Suprapubic skin (tissue), 4 donors: ENCODE measurements at regions not wholly inside any gene's neighbourhood (a gene's known extent, or its start where the extent isn't known, plus 50 kb on each side); places are given as distances from the start of the nearest gene placed in this dataset.

ENCODE experiments used
- DNase-seq, 2 donors: peaks; one replicate each; pipeline ENCODE4 v3.0.0-alpha.2; 2019; ENCODE audit warnings: low spot score in 2 of 2
- H3K27ac ChIP-seq: fragments of 200-600 bp; sonication (generic); one replicate; pipeline ENCODE4 v1.5.1; 2019
- H3K27me3 ChIP-seq: fragments of 200-600 bp; sonication (generic); one replicate; pipeline ENCODE4 v1.5.1; 2019
- H3K36me3 ChIP-seq: fragments of 200-600 bp; sonication (generic); one replicate; pipeline ENCODE4 v1.5.1; 2019
- H3K4me1 ChIP-seq: fragments of 200-600 bp; sonication (generic); one replicate; pipeline ENCODE4 v1.5.1; 2019
- H3K4me3 ChIP-seq: fragments of 200-600 bp; sonication (generic); one replicate; pipeline ENCODE4 v1.5.1; 2019; ENCODE audit warnings: mild to moderate bottlenecking
- H3K9me3 ChIP-seq: fragments of 200-600 bp; sonication (generic); one replicate; pipeline ENCODE4 v1.5.1; 2019
- EP300 ChIP-seq: sonication (generic); formaldehyde crosslinking; IDR thresholded peaks from one replicate; pipeline ENCODE4 v1.6.1; 2017; ENCODE audit warnings: antibody characterized with exemption
- POLR2A ChIP-seq, 2 donors: fragments of 450-650 bp; IDR thresholded peaks; one replicate each; pipeline ENCODE4 v1.6.1; 2017; ENCODE audit warnings: antibody characterized with exemption in 2 of 2, mild to moderate bottlenecking in 2 of 2, moderate library complexity in 2 of 2
- POLR2AphosphoS5 ChIP-seq, 3 donors: sonication (generic); formaldehyde crosslinking; IDR thresholded peaks; one replicate each; pipeline ENCODE4 v1.6.1; 2017; ENCODE audit warnings: antibody characterized with exemption in 3 of 3
- WGBS: methylation state at CpG from one replicate; pipeline ENCODE4 v1.1.5; 2018; 5-methylcytosine and 5-hydroxymethylcytosine counted together
- TF ChIP-seq, protein P1 (sequence below), 2 donors: fragments of 200-600 bp in 1 of 2; fragments of 450-650 bp in 1 of 2; sonication (generic) in 1 of 2; IDR thresholded peaks; one replicate each; pipeline ENCODE4 v1.5.1; 2016 to 2019; ENCODE audit warnings: antibody characterized with exemption in 2 of 2, mild to moderate bottlenecking in 1 of 2, moderate library complexity in 1 of 2

DNA sequence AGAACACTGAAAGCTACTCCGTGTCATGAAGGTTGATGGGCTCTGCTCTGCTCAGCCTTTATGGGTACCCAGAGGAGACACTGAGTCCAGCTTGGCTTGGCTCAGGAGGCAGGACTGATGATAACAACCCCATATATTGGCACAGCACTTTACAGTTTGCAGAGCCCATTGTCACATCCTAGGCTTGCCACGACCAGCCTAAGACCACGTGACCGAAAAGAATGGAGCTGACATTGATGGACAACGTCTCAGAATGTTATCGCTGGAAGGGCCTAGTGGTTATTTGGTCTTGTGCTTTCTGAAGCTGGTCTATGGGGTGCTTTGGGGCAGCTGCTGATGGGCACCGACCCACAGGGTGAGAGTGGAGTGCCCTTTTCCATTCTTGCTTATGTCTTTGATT, 72.9 kb upstream of the RUNX3 start:
- 74% methylated on average over 6 of the region's 7 CpGs for WGBS
- Histone ChIP-seq H3K4me3 (no peak overlapping the region), H3K9me3 (no peaks in the 10 kb centered on the region), H3K4me1 (peaks cover 10% of the 10 kb centered on the region), H3K36me3 (no peaks in the 10 kb centered on the region), H3K27me3 (peaks cover 16% of the 10 kb centered on the region), H3K27ac (no peak overlapping the region)
- DNase-seq = no peak
- TF ChIP-seq EP300 = no peak
- TF ChIP-seq POLR2A (IDR thresholded peaks at IDR 0.05) = no peak
- TF ChIP-seq, protein P1, sequence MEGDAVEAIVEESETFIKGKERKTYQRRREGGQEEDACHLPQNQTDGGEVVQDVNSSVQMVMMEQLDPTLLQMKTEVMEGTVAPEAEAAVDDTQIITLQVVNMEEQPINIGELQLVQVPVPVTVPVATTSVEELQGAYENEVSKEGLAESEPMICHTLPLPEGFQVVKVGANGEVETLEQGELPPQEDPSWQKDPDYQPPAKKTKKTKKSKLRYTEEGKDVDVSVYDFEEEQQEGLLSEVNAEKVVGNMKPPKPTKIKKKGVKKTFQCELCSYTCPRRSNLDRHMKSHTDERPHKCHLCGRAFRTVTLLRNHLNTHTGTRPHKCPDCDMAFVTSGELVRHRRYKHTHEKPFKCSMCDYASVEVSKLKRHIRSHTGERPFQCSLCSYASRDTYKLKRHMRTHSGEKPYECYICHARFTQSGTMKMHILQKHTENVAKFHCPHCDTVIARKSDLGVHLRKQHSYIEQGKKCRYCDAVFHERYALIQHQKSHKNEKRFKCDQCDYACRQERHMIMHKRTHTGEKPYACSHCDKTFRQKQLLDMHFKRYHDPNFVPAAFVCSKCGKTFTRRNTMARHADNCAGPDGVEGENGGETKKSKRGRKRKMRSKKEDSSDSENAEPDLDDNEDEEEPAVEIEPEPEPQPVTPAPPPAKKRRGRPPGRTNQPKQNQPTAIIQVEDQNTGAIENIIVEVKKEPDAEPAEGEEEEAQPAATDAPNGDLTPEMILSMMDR (IDR thresholded peaks at IDR 0.05) = no peak
- TF ChIP-seq POLR2AphosphoS5 (IDR thresholded peaks at IDR 0.05) = no peak

DNA sequence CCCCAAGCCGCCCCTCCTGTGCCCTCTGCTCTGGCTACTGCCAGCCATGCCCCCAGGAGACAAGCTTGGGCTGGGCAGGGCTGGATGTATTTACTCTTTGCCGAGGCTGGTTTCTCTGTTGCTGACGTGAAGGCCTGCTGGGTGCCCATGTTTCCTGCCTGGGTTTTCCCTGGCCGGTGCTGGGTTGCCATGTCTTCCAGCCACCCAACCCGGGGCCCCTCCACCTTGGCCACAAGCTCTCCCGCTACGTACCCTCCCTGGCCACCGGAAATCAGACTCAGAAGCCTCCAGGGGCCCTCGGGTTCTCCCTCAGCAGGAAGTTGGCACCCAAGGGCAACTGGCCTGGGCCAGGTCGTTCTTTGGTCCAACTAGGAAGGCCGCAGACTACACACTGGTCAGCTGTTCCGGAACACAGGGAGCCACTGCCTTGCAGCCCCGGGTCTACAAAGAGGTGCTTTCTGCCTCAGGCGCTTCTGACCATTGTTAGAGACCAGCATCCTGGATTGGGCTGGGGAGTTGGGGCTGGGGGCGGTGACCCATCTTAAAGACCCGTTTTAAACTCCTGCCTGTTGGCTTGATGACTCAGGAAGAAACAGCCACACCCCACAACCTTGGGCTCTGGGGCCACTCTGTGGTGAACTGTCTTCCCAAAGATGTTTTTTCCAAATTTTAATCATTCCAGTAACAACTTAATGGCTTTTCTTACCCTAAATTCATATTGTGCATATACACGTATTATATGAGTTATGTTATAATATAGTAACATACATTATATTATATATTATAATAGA, 71.2 kb upstream of the RUNX3 start:
- no peak for DNase-seq

DNA sequence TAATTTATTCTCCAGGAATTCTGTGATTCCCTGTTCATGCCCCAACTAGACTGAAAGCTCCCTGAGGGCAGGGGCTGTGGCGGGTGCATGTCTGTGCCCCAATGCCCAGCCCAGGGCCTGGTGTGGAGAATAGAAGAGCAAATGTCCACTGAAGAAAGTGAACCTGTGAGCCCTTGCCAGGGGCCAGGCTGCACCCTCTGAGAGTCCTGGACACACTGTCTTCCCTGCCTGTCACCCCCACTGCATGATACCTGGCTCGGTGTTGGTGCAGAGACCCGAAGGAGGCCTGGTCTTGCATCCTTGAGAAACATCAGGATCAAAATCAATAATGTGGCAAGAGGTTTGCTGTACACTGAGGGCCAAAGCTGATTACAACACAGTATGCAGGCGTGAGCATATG, 69.8 kb upstream of the RUNX3 start:
- Histone ChIP-seq H3K4me1 (no peaks in the 10 kb centered on the region), H3K9me3 (no peaks in the 10 kb centered on the region), H3K27me3 (peaks cover under 1% of the 10 kb centered on the region), H3K36me3 (no peaks in the 10 kb centered on the region), H3K4me3 (no peak overlapping the region), H3K27ac (no peak overlapping the region)
- WGBS = 62% methylated on average over 3 of the region's 4 CpGs
- DNase-seq = no peak
- TF ChIP-seq EP300 (no peak), POLR2AphosphoS5 (IDR thresholded peaks at IDR 0.05) (no peak), POLR2A (IDR thresholded peaks at IDR 0.05) (no peak)
- TF ChIP-seq, protein P1 (IDR thresholded peaks at IDR 0.05) = no peak

More for the DNA sequence above, 71.2 kb upstream of the RUNX3 start:
- no peak for TF ChIP-seq EP300
- TF ChIP-seq, protein P1 (IDR thresholded peaks at IDR 0.05) = no peak
- no peak for TF ChIP-seq POLR2AphosphoS5 (IDR thresholded peaks at IDR 0.05)
- no peak for TF ChIP-seq POLR2A (IDR thresholded peaks at IDR 0.05)
- Histone ChIP-seq H3K27ac (no peak overlapping the region), H3K4me1 (no peaks in the 10 kb centered on the region), H3K36me3 (no peaks in the 10 kb centered on the region), H3K9me3 (no peaks in the 10 kb centered on the region), H3K4me3 (no peak overlapping the region), H3K27me3 (peaks cover 10% of the 10 kb centered on the region)
- WGBS = 54% methylated on average over 5 of the region's 17 CpGs

DNA sequence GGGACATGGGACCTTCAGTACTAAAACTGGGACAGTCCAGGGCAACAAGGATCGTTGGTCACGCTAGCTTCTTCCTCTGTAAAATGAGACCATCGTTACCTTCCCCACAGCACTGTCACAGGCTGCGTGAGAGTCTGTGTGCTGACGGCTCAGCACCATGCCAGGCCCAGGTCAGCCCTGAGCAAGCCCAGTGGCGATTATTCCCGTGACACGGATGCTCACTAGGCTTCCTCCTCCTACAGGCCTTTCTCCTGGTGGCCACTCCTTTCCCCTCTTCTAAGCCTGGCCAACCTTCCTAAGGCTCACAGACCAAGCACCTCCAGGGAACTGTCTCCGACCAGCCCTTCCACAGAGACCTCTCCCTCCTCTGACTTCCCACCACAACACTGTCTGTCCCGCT, 69.3 kb upstream of the RUNX3 start:
- H3K27me3 ChIP-seq = no peaks in the 10 kb centered on the region
- TF ChIP-seq POLR2A (IDR thresholded peaks at IDR 0.05) (no peak), POLR2AphosphoS5 (IDR thresholded peaks at IDR 0.05) (no peak), EP300 (no peak)
- TF ChIP-seq, protein P1 (IDR thresholded peaks at IDR 0.05) = no peak
- WGBS = 87% methylated on average over 6 of the region's 10 CpGs
- H3K4me3 ChIP-seq = no peak overlapping the region
- no peak for DNase-seq
- H3K27ac ChIP-seq = no peak overlapping the region
- H3K9me3 ChIP-seq = no peaks in the 10 kb centered on the region
- no peaks in the 10 kb centered on the region for H3K36me3 ChIP-seq
- H3K4me1 ChIP-seq = no peaks in the 10 kb centered on the region

DNA sequence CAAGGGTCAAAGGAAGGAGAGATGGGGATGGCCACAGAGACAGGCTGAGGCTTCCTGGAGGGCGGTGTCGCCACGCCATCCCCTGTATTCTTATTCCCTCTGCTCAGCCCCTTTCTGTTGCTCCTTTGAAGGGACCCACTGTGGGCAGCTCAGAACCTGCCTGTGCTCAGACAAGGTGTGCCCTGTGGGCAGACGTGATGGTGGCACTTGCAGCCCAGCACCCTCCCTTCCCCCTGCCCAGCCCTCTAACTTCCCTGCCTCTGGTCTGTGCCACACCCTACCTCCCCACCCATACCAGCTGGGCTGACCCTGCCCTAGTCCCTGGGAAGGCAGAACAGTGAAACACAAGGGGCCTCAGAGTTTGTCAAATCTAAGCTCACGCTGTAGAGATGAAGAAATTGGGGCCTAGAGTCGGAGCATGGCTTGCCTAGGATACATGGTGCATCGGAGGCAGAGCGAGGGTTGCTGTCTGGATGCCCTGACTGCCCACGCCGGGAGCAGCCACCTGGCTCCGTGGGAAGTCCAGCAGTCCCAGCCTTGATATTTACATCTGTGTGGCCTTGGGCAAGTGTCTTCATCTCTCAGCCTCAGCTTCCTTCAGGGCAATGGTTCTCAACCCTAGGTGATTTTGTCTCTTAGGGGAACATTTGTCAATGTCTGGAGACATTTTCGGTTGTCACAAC, 68.6 kb upstream of the RUNX3 start:
- 84% methylated on average over 12 of the region's 12 CpGs for WGBS
- Histone ChIP-seq H3K36me3 (no peaks in the 10 kb centered on the region), H3K27me3 (no peaks in the 10 kb centered on the region), H3K4me3 (no peak overlapping the region), H3K27ac (no peak overlapping the region), H3K9me3 (no peaks in the 10 kb centered on the region), H3K4me1 (no peaks in the 10 kb centered on the region)
- TF ChIP-seq POLR2A (IDR thresholded peaks at IDR 0.05) (no peak), POLR2AphosphoS5 (IDR thresholded peaks at IDR 0.05) (no peak), EP300 (no peak)
- TF ChIP-seq, protein P1 (IDR thresholded peaks at IDR 0.05) = no peak
- no peak for DNase-seq
